ENCODE measurements at regions not wholly inside any gene's neighbourhood (a gene's known extent, or its start where the extent isn't known, plus 50 kb on each side); places are given as distances from the start of the nearest gene placed in this dataset.

GRCh38 chr2:6474161-6475140 is 391.3 kb downstream of the CMPK2 start:
- Histone ChIP-seq H2BK120ac (ENCODE audit: low read depth, low read length) (no peak overlapping the region), H3K4me2 (ENCODE audit: low read length) (no peak overlapping the region), H3K9ac (ENCODE audit: low read length) (no peak overlapping the region), H4K5ac (ENCODE audit: low read length) (no peak overlapping the region), H2BK15ac (replicated peaks; ENCODE audit: low read depth) (no peak overlapping the region), H3K27ac (ENCODE audit: low read depth, low read length) (no peak overlapping the region), H3K18ac (ENCODE audit: low read length) (no peak overlapping the region), H3K79me2 (ENCODE audit: control insufficient read depth, insufficient read depth, low read length) (no peaks in the 10 kb centered on the region), H2AK5ac (ENCODE audit: low read length) (no peak overlapping the region), H3K56ac (ENCODE audit: low read length) (no peak overlapping the region), H3K27me3 (ENCODE audit: insufficient read depth, low read length, poor library complexity) (no peaks in the 10 kb centered on the region), H3K36me3 (ENCODE audit: control insufficient read depth, insufficient read depth, low read length) (no peaks in the 10 kb centered on the region), H3K4ac (ENCODE audit: low read depth, low read length) (no peak overlapping the region), H4K8ac (ENCODE audit: low read depth, low read length) (no peak overlapping the region), H3K23ac (ENCODE audit: low read length) (no peak overlapping the region), H3K79me1 (ENCODE audit: low read length) (no peaks in the 10 kb centered on the region), H3K4me3 (ENCODE audit: low read length) (no peak overlapping the region), H3K4me1 (ENCODE audit: control insufficient read depth, low read depth, low read length) (no peaks in the 10 kb centered on the region), H2BK5ac (ENCODE audit: low read length) (no peak overlapping the region)
- DNase-seq: no peak
- WGBS (ENCODE audit: extremely low coverage, insufficient coverage, low lambda C conversion rate): no CpG with 5 or more reads among the region's 4 CpGs

GRCh38 chr2:6475155-6475940 is 390.4 kb downstream of the CMPK2 start:
- DNase-seq: no peak
- Histone ChIP-seq H3K79me1 (ENCODE audit: low read length) (no peaks in the 10 kb centered on the region), H3K36me3 (ENCODE audit: control insufficient read depth, insufficient read depth, low read length) (no peaks in the 10 kb centered on the region), H2BK120ac (ENCODE audit: low read depth, low read length) (no peak overlapping the region), H3K56ac (ENCODE audit: low read length) (no peak overlapping the region), H2BK5ac (ENCODE audit: low read length) (no peak overlapping the region), H3K18ac (ENCODE audit: low read length) (no peak overlapping the region), H3K4me1 (ENCODE audit: control insufficient read depth, low read depth, low read length) (no peaks in the 10 kb centered on the region), H4K5ac (ENCODE audit: low read length) (no peak overlapping the region), H4K8ac (ENCODE audit: low read depth, low read length) (no peak overlapping the region), H2BK15ac (replicated peaks; ENCODE audit: low read depth) (no peak overlapping the region), H3K4me2 (ENCODE audit: low read length) (no peak overlapping the region), H3K79me2 (ENCODE audit: control insufficient read depth, insufficient read depth, low read length) (no peaks in the 10 kb centered on the region), H2AK5ac (ENCODE audit: low read length) (no peak overlapping the region), H3K4me3 (ENCODE audit: low read length) (no peak overlapping the region), H3K27ac (ENCODE audit: low read depth, low read length) (no peak overlapping the region), H3K9ac (ENCODE audit: low read length) (no peak overlapping the region), H3K27me3 (ENCODE audit: insufficient read depth, low read length, poor library complexity) (no peaks in the 10 kb centered on the region), H3K23ac (ENCODE audit: low read length) (no peak overlapping the region), H3K4ac (ENCODE audit: low read depth, low read length) (no peak overlapping the region)
- no CpG with 5 or more reads among the region's 4 CpGs for WGBS (ENCODE audit: extremely low coverage, insufficient coverage, low lambda C conversion rate)

GRCh38 chr2:6480514-6480913 is 385.2 kb downstream of the CMPK2 start:
- Histone ChIP-seq H2AK5ac (ENCODE audit: low read length) (no peak overlapping the region), H3K27ac (ENCODE audit: low read depth, low read length) (no peak overlapping the region)
- WGBS (ENCODE audit: extremely low coverage, insufficient coverage, low lambda C conversion rate): no CpG with 5 or more reads among the region's 4 CpGs

GRCh38 chr2:6482256-6482655 is 383.5 kb downstream of the CMPK2 start:
- H3K27me3 ChIP-seq (ENCODE audit: insufficient read depth, low read length, poor library complexity): no peaks in the 10 kb centered on the region
- H4K5ac ChIP-seq (ENCODE audit: low read length): no peak overlapping the region
- no peaks in the 10 kb centered on the region for H3K79me1 ChIP-seq (ENCODE audit: low read length)
- no peaks in the 10 kb centered on the region for H3K36me3 ChIP-seq (ENCODE audit: control insufficient read depth, insufficient read depth, low read length)
- no peaks in the 10 kb centered on the region for H3K4me1 ChIP-seq (ENCODE audit: control insufficient read depth, low read depth, low read length)
- H3K27ac ChIP-seq (ENCODE audit: low read depth, low read length): no peak overlapping the region
- H2BK15ac ChIP-seq (replicated peaks; ENCODE audit: low read depth): no peak overlapping the region
- no peak for DNase-seq
- H3K18ac ChIP-seq (ENCODE audit: low read length): no peak overlapping the region
- H4K8ac ChIP-seq (ENCODE audit: low read depth, low read length): no peak overlapping the region
- H3K23ac ChIP-seq (ENCODE audit: low read length): no peak overlapping the region
- no peak overlapping the region for H3K9ac ChIP-seq (ENCODE audit: low read length)
- no peak overlapping the region for H2BK120ac ChIP-seq (ENCODE audit: low read depth, low read length)
- no peak overlapping the region for H2AK5ac ChIP-seq (ENCODE audit: low read length)
- whole genome bisulfite sequencing (ENCODE audit: extremely low coverage, insufficient coverage, low lambda C conversion rate): no CpG with 5 or more reads among the region's 4 CpGs
- no peak overlapping the region for H3K4me2 ChIP-seq (ENCODE audit: low read length)
- H3K4me3 ChIP-seq (ENCODE audit: low read length): no peak overlapping the region
- H3K79me2 ChIP-seq (ENCODE audit: control insufficient read depth, insufficient read depth, low read length): no peaks in the 10 kb centered on the region
- H3K4ac ChIP-seq (ENCODE audit: low read depth, low read length): no peak overlapping the region
- no peak overlapping the region for H3K56ac ChIP-seq (ENCODE audit: low read length)
- H2BK5ac ChIP-seq (ENCODE audit: low read length): no peak overlapping the region

More at GRCh38 chr2:6480514-6480913, 385.2 kb downstream of the CMPK2 start:
- no peak overlapping the region for H3K56ac ChIP-seq (ENCODE audit: low read length)
- H3K36me3 ChIP-seq (ENCODE audit: control insufficient read depth, insufficient read depth, low read length): no peaks in the 10 kb centered on the region
- no peak overlapping the region for H3K4ac ChIP-seq (ENCODE audit: low read depth, low read length)
- no peak overlapping the region for H3K4me2 ChIP-seq (ENCODE audit: low read length)
- H2BK15ac ChIP-seq (replicated peaks; ENCODE audit: low read depth): no peak overlapping the region
- H3K18ac ChIP-seq (ENCODE audit: low read length): no peak overlapping the region
- H4K8ac ChIP-seq (ENCODE audit: low read depth, low read length): no peak overlapping the region
- H3K9ac ChIP-seq (ENCODE audit: low read length): no peak overlapping the region
- no peak overlapping the region for H4K5ac ChIP-seq (ENCODE audit: low read length)
- DNase-seq: no peak
- H3K4me3 ChIP-seq (ENCODE audit: low read length): no peak overlapping the region
- H3K4me1 ChIP-seq (ENCODE audit: control insufficient read depth, low read depth, low read length): no peaks in the 10 kb centered on the region
- H3K79me1 ChIP-seq (ENCODE audit: low read length): no peaks in the 10 kb centered on the region
- H3K79me2 ChIP-seq (ENCODE audit: control insufficient read depth, insufficient read depth, low read length): no peaks in the 10 kb centered on the region
- no peak overlapping the region for H2BK5ac ChIP-seq (ENCODE audit: low read length)
- H3K23ac ChIP-seq (ENCODE audit: low read length): no peak overlapping the region
- H2BK120ac ChIP-seq (ENCODE audit: low read depth, low read length): no peak overlapping the region
- H3K27me3 ChIP-seq (ENCODE audit: insufficient read depth, low read length, poor library complexity): no peaks in the 10 kb centered on the region

- no peak for DNase-seq
- Histone ChIP-seq H3K9ac (ENCODE audit: low read length) (no peak overlapping the region), H3K23ac (ENCODE audit: low read length) (no peak overlapping the region), H2AK5ac (ENCODE audit: low read length) (no peak overlapping the region), H3K4me3 (ENCODE audit: low read length) (no peak overlapping the region), H2BK15ac (replicated peaks; ENCODE audit: low read depth) (no peak overlapping the region), H3K36me3 (ENCODE audit: control insufficient read depth, insufficient read depth, low read length) (no peaks in the 10 kb centered on the region), H4K5ac (ENCODE audit: low read length) (no peak overlapping the region), H3K27ac (ENCODE audit: low read depth, low read length) (no peak overlapping the region), H2BK5ac (ENCODE audit: low read length) (no peak overlapping the region), H3K18ac (ENCODE audit: low read length) (no peak overlapping the region), H3K27me3 (ENCODE audit: insufficient read depth, low read length, poor library complexity) (no peaks in the 10 kb centered on the region), H3K4me2 (ENCODE audit: low read length) (no peak overlapping the region), H4K8ac (ENCODE audit: low read depth, low read length) (no peak overlapping the region), H3K79me1 (ENCODE audit: low read length) (no peaks in the 10 kb centered on the region), H3K4ac (ENCODE audit: low read depth, low read length) (no peak overlapping the region), H3K56ac (ENCODE audit: low read length) (no peak overlapping the region), H2BK120ac (ENCODE audit: low read depth, low read length) (no peak overlapping the region), H3K79me2 (ENCODE audit: control insufficient read depth, insufficient read depth, low read length) (no peaks in the 10 kb centered on the region), H3K4me1 (ENCODE audit: control insufficient read depth, low read depth, low read length) (no peaks in the 10 kb centered on the region)
- no CpG with 5 or more reads among the region's 4 CpGs for WGBS (ENCODE audit: extremely low coverage, insufficient coverage, low lambda C conversion rate)
Observed at GRCh38 chr2:6487765-6488164, 377.9 kb downstream of the CMPK2 start.

Measured in mesendoderm (in vitro differentiated cells).